ENCODE measurements at regions not wholly inside any gene's neighbourhood (a gene's known extent, or its start where the extent isn't known, plus 50 kb on each side); places are given as distances from the start of the nearest gene placed in this dataset.
A peak's percentile ranks its signal among the peaks of the same experiment; 100 is the strongest.
"Not testable (repeated sequence)": the region's sequence is repeated elsewhere in the genome, so short reads cannot be mapped to it uniquely, and the experiment has no call there.

DNA sequence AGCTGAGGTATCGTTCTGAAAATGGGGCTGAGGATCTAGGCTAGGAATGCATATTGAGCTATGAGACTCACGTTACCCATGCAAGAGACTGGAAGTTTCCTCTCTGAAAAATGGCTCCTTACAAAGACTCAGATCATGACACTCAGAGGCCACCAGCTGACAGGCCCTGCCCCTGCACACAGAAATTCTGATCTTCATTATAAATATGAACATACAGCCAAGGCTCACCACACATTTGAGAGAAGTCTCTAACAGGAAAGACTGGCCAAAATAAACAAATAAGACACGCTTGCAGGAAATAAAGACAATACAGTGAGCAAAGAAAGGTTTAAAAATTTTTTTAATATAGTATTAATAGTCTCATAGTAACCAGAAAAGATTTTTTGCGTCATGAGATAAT, 365.9 kb downstream of the NFIB start:
- DNase-seq (ENCODE audit: low read depth in 4 of 4, low spot score in 2 of 4), result no peak

DNA sequence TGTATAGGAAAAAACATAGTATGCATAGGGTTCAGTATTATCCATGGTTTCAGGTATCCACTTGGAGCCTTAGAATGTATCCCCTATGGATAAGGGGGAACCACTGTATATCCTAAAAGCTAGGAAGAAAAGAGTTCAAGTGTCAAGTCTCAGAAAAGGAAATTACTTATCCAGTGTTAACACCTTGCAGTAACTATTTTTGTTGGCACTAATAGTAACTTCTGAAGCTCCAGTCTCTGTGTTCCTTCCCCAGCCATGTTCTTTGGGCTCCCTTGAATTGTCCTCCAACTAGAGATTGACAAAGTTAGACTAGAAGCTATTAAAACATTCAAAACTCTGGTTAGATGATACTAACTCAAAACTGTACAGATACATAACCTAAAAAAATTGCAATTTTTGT, 370.8 kb downstream of the NFIB start:
- DNase-seq (ENCODE audit: low read depth in 4 of 4, low spot score in 2 of 4), result no peak

DNA sequence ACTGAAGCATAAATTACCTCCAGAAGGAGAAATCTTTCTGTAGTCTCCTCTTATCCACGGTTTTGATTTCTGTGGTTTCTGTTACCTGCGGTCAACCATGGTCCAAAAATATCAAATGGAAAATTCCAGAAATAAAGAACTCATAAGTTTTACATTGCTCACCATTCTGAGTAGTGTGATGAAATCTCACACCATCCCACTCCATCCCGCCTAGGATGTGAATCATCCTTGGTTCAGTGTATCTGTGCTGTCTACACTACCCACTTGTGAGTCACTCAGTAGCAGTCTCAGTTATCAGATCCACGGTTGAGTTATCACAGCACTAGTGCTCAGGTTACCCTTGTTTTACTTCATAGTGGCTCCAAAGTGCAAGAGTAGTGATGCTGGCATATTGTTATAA, 371.2 kb downstream of the NFIB start:
- no peak for DNase-seq (ENCODE audit: low read depth in 4 of 4, low spot score in 2 of 4)

DNA sequence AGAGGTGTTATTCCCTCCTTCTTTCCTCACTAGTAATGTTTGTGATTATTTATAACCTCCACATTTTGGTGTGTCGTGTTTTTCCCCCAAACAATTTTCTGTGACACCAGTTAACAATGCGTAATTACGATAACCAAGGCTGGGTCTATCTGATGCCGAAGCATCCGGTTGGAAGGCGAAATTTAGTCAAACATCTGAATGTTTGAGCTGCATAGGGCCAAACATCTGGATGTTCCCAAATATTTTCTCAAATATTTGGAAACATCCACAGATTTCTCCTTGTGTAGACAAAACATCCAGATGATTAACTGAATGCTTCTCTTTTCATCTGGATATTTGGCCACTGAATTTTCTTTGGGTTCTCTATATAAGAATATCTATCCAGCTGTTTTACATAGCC, 371.7 kb downstream of the NFIB start:
- no peak for DNase-seq (ENCODE audit: low read depth in 4 of 4, low spot score in 2 of 4)

DNA sequence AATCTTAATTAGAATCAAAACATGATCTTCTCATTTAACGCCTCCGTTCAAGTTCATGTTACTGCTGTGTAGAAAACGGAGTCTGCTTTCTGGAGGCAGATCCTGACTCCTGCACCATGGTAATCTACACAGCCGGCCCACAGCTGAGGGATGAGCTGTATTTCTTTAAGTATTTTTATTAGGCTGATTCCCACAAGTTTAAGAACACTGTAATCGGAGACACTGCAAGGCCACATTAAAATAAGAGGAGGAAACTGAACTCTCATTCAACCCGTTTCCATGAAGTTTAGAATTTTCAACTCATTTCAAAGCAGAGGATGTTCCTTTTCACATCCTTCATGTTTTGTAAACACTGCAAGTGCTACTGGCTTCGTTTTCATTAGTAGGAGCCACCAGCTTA, 372.2 kb downstream of the NFIB start:
- DNase-seq (ENCODE audit: low read depth in 4 of 4, low spot score in 2 of 4), result peak in 3 of 4 donors; percentile 27 to 31 (median 31)

DNA sequence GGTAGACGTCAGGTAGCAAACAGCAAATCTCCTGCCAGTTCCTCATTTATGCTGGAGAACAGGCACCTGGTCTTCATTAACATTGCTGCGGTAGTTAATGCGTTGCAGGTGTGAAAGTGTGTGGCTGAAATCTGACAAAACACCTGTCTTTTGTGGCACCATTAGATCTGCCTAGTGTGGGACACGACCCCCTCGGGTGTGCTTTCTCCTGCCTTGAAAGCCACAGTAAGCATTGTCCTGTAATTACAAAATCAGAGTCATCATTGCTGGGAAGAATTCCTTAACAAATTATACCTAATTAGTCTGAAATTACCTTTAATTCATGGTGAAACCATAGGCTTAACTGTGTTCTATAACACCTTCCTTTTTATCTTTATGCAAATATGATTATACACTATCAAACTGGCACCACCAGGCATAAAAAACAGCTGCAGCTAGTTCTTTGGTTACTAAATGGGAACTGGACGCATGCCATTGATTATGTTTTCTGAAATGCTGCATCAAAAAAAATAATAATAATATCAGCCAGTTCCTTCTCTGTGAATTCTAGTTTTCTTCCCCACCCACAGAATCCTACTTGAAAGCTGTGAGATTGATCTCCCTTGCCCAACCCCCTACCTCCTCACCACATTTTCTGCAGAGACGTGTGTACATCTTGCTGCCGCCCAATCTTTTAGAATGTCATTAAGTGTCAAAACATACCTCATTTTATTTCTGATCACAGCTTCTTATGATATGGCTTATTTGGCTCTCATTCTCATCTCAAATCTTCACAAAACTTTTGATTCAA, 374.0 kb downstream of the NFIB start:
- no peak for DNase-seq (ENCODE audit: low read depth in 4 of 4, low spot score in 2 of 4)

DNA sequence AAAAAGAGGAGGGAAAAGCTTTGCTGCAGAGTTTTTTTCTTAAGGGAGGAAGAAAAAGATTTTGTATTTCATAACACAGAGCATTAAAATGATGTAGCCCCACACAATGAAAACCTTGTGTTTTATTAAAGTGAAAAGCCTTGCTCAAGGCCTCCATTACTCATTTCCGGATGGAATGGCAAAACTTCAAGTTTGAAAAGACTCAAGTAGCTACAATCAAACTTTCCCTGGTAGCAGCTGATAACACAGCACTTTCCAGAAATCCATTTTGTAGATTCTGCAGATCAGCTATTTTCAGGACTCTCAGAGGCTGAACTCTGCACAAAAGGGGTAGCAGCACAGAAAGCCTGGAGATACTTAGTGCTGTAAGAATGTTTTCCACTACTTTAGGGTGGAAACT, 374.8 kb downstream of the NFIB start:
- DNase-seq (ENCODE audit: low read depth in 4 of 4, low spot score in 2 of 4), result no peak

DNA sequence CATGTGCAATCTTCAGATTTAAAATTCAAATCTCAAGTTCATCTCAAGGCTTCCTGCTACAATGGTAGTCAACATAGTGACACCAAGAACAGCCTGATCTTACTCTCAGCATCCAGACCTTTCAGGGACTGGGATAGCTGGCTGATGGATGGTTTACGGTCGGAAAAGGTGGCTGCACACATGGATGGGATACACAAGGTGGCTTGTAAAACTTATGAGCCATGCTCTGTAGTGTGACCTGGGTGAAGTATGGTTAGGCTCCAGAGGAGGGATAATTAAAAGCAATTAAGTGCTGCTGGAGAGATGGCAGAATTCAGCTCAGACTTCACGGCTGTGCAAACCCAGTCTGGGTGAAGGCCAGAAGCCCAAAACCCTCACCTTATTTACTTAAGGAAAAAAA, 379.5 kb downstream of the NFIB start:
- peak in 3 of 4 donors; percentile 15 to 38 (median 34) for DNase-seq (ENCODE audit: low read depth in 4 of 4, low spot score in 2 of 4)

DNA sequence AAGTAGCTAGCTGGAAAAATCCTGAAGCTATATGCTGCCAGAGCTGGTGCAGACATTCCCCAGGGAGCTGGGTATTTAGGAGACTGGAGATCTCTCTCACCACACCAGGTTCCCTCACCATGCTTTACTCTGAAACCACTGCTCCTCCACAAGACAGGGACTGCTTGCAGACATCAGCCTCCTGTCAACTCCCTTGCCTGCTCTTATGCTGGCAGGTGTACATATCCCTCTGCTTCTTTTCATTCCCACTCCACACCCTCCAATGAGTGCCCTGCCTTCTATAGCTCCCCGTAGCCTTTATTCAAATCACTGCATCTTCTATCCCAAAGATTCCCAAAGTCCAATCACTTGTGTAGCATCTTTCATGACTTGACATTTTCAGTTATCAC, 380.7 kb downstream of the NFIB start:
- no peak for DNase-seq (ENCODE audit: low read depth in 4 of 4, low spot score in 2 of 4)

DNA sequence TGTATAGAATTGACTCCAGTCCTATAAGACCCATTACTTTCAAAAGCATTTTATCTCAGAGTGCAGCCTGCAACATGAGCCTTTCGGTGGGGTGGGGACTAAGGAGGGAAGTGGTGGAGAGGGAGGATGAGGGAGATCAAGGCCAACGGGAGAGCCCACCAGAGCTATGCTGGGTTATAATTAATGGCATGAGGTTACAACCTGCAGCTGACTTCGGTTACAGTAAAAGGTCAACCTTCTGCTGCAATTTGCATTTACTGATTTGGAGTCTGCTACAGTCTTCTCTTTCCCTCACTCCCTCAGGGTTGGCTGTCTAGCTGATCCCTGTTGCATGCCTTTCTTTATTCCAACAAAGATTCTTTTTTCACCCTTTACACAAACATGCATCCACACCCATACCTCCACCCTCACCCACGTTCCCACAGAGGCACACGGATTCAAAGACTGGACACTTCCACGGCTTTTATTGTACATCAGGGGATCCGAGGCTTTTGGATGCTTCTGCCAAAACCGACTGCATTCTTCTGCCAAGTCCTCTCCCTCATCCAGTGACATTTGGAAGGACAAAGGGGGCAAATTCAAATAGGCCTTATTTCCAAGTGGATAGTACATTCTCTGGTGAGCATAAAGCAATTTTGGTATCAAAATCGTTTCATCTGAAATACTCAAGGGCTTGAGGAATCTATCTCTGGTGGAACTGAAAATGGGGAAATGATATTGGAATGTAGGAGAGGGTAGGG, 381.2 kb downstream of the NFIB start:
- DNase-seq (ENCODE audit: low read depth in 4 of 4, low spot score in 2 of 4), result no peak

DNA sequence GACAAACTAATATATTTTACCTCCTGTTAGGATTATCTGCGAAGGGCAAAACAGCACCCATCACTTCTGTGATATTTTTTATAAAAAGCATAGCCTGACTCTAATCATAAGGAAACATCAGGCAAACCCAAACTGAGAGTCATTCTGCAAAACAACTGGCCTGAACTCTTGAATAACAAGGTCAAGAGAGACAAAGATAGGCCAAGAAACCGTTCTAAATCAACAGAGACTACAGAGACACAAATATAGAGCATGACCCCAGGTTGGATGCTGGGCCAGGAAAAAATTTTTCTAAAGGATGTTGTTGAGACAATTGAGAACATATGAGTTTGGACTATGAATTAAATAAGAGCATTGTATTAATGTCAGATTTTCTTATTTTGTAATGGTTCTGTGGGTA, 384.9 kb downstream of the NFIB start:
- DNase-seq (ENCODE audit: low read depth in 4 of 4, low spot score in 2 of 4), result no peak

DNA sequence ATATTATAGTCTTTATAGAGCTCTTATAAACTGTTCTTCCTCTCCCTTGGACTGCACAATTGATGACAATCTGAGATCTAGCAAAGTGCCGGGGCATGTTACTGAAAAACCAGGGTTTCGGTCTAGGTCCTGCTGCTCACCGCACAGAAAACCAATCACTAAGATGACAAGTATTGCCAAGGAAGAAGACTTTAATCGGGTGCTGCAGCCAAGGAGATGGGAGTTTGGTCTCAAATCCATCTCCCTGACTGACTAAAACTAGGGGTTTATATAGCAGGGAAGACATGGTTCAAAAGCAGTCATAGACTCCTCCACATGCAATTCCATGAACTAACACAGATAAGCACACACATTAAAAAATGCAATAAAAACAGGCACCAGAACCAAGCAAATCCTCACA, 390.6 kb downstream of the NFIB start:
- no peak for DNase-seq (ENCODE audit: low read depth in 4 of 4, low spot score in 2 of 4)

DNA sequence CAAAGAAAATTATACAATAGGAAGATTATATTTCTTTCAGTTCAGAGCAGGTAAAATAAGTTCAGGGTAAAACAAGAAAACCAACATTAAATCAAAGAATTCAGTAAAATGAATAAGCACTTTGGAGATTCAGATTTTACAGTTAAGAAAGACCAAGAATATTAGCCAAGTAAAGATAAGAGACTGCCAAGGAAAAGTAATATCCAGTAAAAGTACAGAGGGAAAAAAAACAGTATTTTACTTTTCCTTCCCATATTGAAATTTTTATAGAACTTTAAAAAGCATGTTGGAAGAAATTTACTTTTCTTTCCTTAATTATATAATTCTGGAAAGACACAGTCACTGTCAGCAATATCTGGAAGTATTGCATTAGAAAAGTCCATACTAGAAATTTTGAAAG, 393.4 kb downstream of the NFIB start:
- no peak for DNase-seq (ENCODE audit: low read depth in 4 of 4, low spot score in 2 of 4)

DNA sequence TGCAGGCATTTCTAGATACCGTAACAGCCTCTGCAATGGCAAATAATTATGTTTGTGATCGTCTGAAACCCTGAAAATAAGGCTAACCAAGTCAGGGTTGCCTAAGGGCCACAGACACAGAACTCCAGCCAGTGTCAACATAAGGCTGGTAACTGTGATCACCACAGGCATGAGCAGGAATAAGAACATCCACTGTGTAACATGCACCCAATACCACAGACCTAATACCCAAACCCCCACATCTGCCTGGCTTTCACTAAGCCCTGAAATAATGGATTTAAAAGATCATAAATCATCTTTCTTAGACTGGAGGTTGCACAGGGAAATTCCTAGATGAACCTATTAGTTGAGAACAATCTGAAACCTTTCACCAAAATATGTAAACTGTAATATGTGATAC, 394.5 kb downstream of the NFIB start:
- DNase-seq (ENCODE audit: low read depth in 4 of 4, low spot score in 2 of 4), result no peak

DNA sequence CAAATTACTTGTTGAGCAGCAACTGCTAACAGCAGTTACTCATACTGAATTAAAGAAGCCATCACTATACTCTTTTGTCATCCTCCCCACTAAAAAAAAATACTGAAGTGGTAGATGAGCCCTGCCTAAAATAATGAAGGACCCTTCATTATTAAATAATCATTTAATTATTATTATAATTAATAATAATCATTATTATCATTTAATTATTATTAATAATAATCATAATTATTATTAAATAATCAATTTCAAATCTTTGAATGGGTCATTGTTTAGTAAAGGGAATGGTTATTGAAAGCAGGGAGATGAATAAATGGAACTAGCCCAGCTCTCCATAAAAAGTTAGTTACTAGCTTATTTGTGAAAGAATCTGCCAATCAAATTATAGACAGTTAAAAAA, 396.4 kb downstream of the NFIB start:
- DNase-seq (ENCODE audit: low read depth in 4 of 4, low spot score in 2 of 4), result no peak

DNA sequence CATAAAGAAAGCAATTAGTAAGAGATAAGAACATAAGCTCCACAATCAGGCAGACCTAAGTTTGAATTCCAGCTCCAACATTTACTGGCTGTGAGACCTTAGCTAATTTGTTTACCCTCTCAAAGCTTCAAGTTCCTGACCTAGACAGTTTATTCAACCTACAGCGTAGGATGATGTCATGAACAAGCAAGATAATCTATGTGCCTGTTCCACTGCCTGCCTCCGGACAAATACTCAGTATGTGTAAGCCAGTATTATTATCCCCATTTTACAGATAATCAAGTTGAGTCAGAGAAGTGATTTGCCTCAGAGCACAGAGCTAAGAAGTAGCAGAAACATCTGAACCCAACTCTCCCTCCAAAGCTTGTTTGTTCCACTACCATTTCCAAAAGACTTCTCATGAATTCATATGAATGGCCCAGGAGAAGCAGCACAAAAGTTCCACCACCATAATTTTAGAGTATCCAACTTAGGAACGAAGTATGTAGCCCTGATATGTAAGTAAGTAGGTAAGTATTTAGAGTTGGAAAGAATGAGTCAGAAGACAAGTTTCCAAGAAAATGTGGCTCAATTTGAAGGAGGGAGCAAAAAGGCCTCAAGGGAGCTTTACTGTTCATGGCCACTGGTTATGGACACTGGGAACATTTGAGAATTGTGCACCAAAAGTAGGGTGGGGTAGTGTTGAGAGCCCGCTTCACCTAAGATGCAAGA, 398.2 kb downstream of the NFIB start:
- DNase-seq (ENCODE audit: low read depth in 4 of 4, low spot score in 2 of 4), result no peak

DNA sequence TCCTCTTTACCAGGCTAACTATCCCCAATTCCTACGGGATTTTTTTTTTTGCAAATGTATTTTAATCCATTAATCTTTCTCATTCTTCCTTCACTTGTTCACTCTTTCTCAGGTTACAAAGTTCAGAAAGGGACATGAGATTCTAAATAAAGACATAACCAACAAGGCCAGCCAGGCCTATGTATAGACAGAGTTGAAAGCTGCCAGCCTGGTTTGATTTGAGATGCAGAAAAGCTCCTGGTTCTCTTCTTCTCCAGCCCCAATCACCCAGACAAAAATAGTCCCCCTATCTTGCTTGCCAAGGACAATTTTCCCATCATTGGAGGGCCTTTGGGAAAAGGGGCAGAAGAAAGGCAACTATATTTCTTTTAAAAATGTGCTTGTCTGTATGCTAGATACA, 398.8 kb downstream of the NFIB start:
- no peak for DNase-seq (ENCODE audit: low read depth in 4 of 4, low spot score in 2 of 4)

DNA sequence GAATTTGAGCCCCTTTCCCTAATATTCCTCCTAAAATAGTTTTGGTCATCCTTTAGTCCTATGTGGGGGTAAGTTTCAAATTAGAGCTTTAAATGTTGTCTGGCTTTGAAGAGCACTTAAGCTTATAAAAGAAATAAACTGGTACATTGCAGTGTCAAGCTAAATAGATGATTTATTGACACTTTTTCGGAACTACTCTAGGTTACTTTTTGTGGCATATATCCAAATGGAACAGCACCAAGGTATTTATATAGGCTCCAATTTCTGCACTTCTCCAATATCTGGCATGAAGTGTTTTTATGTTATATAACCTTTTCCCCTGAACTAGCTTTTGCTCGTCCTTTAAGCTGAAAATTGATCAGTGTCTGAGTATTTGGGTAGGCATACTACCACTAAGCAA, 402.5 kb downstream of the NFIB start:
- no peak for DNase-seq (ENCODE audit: low read depth in 4 of 4, low spot score in 2 of 4)

DNA sequence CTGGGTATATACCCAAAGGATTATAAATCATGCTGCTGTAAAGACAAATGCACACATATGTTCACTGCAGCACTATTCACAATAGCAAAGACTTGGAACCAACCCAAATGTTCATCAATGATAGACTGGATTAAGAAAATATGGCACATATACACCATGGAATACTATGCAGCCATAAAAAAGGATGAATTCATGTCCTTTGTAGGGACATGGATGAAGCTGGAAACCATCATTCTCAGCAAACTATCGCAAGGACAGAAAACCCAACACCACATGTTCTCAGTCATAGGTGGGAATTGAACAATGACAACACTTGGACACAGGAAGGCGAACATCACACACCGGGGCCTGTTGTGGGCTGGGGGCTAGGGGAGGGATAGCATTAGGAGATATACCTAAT, 406.1 kb downstream of the NFIB start:
- not testable (repeated sequence) for DNase-seq (ENCODE audit: low read depth in 4 of 4, low spot score in 2 of 4)

DNA sequence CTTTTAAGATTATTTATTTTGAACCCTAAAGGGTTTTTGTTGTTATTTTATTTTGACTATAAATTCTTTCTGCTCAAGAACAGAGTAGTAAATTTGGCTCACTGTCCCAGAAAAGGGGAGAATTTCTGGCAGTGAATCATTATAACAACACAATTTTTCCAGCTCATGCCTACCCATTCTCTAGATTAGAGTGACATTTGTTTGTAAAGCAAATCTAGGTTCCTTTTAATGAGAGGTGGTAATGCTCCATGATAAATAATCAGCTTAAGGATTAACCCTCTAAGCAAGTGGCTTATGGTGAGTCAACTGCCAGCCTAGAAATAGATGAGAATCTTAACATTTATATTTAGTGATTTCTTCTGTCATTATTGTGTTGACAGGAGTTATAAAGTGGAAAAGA, 409.2 kb downstream of the NFIB start:
- no peak for DNase-seq (ENCODE audit: low read depth in 4 of 4, low spot score in 2 of 4)

DNA sequence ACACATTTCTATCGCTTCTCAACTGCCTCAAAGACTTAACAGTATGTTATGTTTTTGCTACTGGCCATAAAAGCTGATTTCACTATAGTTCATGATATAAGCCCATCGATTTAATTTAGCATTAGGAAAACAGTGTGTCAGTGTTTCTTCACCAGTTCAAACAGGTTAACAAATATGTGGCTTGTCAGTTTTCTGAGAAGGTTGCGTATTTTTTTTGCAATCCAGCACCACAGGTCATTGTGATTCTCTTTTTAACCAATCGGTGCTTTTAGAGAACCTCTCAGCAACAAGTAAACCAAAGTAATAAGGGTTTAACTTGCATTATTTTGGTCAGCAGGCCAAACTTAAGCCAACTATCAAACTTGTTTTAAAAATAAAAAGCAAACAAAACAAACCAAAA, 409.6 kb downstream of the NFIB start:
- DNase-seq (ENCODE audit: low read depth in 4 of 4, low spot score in 2 of 4), result no peak
